ENCODE measurements at regions not wholly inside any gene's neighbourhood (a gene's known extent, or its start where the extent isn't known, plus 50 kb on each side); places are given as distances from the start of the nearest gene placed in this dataset.

DNA sequence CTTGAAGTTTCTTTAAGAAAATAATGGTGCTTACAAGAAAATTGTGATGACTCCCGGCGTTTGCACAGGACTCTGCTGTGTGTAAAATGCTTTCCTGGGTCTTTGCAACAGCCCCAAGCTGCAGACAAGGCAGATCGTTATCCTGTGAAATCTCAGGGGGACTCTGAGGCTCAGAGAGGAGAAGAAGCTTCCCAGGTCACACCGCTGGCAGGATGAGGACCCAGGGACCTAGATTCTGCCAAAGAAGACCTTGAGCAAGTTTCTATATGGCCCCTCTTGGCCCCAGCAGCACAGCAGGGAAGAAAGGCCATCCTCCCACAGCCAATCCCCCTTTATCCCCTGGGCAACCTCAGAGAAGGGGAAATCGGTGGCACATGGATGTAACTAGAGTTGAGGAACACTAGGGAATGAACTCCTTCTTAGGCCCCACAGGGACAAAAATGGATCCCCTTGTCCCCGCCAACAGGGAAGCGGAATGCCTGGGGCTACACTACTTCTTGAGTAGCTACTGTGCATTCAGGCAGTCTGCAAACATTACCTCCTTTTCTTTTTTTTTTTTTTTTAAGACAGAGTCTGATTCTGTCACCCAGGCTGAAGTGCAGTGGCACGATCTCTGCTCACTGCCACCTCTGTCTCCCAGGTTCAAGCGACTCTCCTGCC lies 72.8 kb downstream of the CPN2 start:
- DNase-seq (ENCODE audit: low spot score) = no peak
- in situ Hi-C loops (cut with MboI; ENCODE audit: low sequenced_read_pairs, unreplicated experiment) = no loop called here
- TF ChIP-seq, protein P1, sequence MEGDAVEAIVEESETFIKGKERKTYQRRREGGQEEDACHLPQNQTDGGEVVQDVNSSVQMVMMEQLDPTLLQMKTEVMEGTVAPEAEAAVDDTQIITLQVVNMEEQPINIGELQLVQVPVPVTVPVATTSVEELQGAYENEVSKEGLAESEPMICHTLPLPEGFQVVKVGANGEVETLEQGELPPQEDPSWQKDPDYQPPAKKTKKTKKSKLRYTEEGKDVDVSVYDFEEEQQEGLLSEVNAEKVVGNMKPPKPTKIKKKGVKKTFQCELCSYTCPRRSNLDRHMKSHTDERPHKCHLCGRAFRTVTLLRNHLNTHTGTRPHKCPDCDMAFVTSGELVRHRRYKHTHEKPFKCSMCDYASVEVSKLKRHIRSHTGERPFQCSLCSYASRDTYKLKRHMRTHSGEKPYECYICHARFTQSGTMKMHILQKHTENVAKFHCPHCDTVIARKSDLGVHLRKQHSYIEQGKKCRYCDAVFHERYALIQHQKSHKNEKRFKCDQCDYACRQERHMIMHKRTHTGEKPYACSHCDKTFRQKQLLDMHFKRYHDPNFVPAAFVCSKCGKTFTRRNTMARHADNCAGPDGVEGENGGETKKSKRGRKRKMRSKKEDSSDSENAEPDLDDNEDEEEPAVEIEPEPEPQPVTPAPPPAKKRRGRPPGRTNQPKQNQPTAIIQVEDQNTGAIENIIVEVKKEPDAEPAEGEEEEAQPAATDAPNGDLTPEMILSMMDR (IDR thresholded peaks at IDR 0.05; ENCODE audit: borderline replicate concordance, control extremely low read depth, extremely low read depth, insufficient read depth, missing control alignments) = no peak

DNA sequence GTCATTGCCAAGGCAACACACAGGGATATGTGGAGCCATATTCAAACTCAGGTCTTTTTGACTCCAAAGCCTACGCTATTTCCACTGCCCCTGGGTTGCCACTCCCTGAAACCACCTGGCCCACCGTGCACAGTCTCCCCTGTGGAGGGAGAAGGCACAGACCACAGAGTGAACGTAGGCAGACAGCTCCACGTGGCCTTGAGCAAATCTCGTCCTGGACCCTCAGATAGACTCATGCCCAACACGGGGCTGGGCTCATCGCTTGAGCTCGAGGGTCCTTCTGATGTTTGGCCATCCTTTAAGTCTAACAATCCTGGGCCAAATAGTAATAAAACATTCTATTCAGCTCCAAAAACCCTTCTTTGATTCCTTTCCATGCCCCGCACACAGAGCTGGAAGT lies 72.0 kb downstream of the CPN2 start:
- no peak for DNase-seq (ENCODE audit: low spot score)
- TF ChIP-seq, protein P1 (IDR thresholded peaks at IDR 0.05; ENCODE audit: borderline replicate concordance, control extremely low read depth, extremely low read depth, insufficient read depth, missing control alignments) = no peak

DNA sequence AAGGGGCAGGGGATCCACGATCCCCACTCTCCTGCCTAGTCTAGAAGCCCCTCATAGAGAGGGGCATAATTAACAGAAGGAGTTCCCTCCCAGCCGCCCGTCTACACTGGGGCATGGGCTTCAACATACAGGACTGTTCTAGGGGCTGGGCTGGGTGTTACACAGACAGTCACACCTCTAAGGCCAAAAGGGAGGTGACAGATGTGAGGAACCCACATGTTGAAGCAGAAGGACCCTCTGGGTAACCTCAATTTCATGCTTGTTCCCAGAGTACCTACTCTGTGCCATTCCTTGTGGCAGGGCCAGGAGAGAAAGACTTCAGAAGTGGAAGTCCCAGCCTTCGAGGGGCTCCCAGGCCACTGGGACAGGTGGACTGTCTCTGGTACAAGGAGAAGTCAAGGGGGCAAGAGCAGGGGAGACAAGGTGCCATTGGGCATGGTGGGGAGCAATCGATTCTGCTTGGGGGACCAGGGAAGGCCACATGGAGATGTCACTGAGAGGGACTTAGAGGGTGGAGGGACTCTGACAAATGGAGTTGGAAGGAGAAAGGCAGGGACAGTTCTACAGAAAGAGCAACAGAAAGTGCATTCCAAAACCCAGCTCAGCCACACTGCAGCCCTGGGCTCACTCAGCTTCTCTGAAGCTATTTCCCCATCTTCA lies 71.3 kb downstream of the CPN2 start:
- TF ChIP-seq, protein P1 (IDR thresholded peaks at IDR 0.05; ENCODE audit: borderline replicate concordance, control extremely low read depth, extremely low read depth, insufficient read depth, missing control alignments) = no peak
- no peak for DNase-seq (ENCODE audit: low spot score)
- in situ Hi-C loops (cut with MboI; ENCODE audit: low sequenced_read_pairs, unreplicated experiment) = no loop called here

More for the DNA sequence above, 72.0 kb downstream of the CPN2 start:
- in situ Hi-C loops (cut with MboI; ENCODE audit: low sequenced_read_pairs, unreplicated experiment) = no loop called here

DNA sequence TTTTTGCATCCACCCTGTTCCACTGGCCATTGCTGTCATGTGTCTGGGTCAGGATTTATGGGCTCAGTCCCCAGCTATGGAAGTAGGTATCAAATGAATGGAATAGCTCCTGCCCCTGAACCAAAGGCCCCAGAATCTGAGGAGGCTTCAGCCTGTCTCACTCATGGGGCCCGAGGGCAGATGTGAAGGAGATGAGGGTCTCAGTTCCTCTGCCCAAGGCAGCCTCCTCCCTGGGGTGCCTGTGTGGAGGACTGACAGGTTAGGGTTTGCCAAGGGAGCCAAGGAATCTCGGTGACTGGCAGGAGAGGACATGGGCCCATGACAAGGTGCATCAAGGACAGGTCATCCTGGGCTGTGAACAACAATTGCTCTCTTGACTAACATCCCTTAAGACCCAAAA lies 70.4 kb downstream of the CPN2 start:
- DNase-seq (ENCODE audit: low spot score) = no peak
- TF ChIP-seq, protein P1 (IDR thresholded peaks at IDR 0.05; ENCODE audit: borderline replicate concordance, control extremely low read depth, extremely low read depth, insufficient read depth, missing control alignments) = no peak
- in situ Hi-C loops (cut with MboI; ENCODE audit: low sequenced_read_pairs, unreplicated experiment) = no loop called here

DNA sequence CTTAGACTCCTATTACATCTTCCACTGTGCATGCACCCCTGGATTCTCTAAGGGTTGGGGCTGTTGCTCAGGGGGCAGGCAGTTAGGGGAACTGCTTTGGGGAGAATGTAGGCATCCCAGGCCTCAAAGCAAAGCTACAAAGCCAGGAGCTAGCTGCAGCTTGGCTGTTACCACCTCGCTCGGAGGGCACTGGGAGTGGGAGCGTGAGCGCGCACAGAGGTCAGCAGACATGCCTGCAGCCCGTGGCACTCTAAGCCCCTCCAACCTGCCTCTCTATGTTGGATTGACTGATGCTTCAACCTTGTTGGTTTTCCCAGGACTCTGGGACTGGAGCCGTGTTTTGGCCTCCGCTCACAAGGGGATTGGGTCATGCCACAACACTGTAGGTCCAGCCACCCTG lies 69.8 kb downstream of the CPN2 start:
- DNase-seq (ENCODE audit: low spot score) = no peak
- in situ Hi-C loops (cut with MboI; ENCODE audit: low sequenced_read_pairs, unreplicated experiment) = no loop called here
- TF ChIP-seq, protein P1 (IDR thresholded peaks at IDR 0.05; ENCODE audit: borderline replicate concordance, control extremely low read depth, extremely low read depth, insufficient read depth, missing control alignments) = no peak

DNA sequence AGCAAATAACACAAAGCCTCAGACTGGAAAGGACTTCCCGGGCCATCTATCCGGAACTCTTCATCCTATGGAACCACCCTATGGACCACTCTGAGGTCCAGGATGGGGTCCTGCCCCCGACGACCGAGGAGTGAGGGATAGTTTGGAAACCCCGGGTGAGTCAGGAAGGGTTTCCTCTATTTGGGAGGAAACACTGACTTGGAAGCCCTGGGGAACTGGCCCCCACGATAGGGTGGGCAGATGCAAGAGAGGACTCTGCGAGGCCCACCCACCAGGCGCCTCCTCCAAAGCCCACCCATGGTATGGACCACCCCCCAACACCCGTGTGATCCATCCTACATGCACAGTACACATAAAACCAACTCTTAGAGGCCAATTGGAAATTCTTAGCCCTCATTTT lies 69.4 kb downstream of the CPN2 start:
- in situ Hi-C loops (cut with MboI; ENCODE audit: low sequenced_read_pairs, unreplicated experiment) = no loop called here
- TF ChIP-seq, protein P1 (IDR thresholded peaks at IDR 0.05; ENCODE audit: borderline replicate concordance, control extremely low read depth, extremely low read depth, insufficient read depth, missing control alignments) = no peak
- DNase-seq (ENCODE audit: low spot score) = no peak

Data from GM13976 (cell line).